DMS114 treated with DMSO at 0.1 percent for 48 hours (cell line): ENCODE measurements at regions not wholly inside any gene's neighbourhood (a gene's known extent, or its start where the extent isn't known, plus 50 kb on each side); places are given as distances from the start of the nearest gene placed in this dataset.

ENCODE experiments used
- DNase-seq: peaks from one replicate; lab custom pipeline; 2025; ENCODE audit not compliant: unreplicated experiment; lab: John Stamatoyannopoulos, UW

DNA sequence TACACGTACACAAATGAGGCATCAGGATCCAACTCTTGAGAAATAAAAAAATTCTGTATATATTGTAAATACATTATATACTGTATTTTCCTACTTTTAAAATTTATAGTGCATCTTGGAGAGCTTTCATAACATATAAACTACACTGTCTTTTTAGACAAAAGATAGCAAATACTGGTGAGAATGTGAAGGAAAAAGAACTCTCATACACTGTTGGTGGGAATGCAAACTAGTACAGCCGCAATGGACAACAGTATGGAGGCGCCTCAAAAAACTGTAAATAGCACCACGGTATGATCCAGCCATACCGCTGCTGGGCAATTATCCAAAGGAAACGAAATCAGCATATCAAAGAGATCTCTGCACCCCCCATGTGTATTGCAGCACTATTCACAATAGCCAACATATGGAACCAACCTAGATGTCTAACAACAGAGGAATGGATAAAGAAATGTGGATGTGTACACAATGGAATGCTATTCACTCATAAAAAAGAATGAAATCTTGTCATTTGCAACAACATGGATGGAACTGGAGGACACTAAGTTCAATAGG lies 292.4 kb downstream of the EFNB2 start:
- DNase-seq = no peak

DNA sequence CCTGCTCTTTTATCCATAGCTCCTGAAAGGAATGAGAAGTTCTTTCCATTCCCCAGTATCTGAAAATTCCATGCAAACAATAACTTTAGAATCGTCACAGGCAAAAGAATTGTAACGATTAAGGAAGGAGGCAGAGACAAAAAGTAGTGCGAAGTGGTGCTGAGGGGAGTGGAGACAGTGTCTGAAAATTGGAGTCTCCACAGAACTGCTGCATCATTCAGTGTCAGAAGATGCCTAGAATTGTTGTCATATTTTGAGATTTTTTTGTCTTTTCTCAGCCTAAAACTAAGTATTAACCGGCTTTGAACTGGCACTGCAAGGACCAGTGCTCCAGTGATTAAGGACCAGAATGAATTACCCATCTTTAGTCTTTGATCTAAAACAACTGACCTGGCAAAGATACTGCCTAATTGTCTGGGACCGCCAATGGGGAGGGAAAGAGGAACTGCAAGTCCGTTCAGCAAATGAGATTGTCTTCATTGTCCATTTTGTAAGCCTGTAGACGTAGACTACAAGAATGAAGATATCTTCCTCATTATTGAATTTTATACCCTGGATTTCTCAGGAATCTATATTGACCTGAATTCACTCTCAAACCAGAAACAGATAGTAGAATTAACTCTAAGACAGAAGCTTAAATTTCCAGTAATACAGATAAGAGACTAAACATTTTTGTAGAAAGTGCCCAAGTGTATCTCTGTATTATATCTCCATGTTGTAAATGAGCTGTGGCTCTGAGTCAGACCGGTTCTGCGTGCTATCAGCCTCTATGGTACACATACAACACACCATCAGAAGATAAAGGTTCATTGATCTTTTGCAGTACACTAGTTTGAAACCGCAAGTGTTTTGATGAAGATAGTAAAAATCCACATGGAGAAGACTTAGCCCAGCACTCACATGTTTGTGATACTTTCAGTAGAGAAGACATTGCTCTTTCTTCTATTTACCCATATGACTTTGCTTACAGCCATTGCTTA lies 293.2 kb downstream of the EFNB2 start:
- no peak for DNase-seq

DNA sequence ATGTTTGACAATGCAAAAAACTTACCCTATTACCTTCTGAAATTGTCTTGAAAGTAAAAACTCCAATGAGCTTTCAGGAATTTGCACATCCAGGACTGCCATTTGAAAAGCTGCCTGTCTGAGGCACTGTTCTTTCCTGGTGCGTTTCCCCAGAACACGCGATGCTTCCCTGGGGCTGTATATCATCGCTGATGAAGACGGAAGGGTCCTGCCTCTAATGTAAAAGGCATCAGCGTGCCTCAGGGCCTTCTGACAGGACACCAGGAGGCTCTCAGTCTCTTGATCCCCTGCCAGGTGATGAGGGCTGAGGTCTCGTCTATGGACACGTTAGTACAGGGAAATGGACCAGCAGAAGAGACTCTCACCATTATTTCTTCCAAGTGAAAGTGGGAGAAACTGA lies 296.8 kb downstream of the EFNB2 start:
- no peak for DNase-seq

DNA sequence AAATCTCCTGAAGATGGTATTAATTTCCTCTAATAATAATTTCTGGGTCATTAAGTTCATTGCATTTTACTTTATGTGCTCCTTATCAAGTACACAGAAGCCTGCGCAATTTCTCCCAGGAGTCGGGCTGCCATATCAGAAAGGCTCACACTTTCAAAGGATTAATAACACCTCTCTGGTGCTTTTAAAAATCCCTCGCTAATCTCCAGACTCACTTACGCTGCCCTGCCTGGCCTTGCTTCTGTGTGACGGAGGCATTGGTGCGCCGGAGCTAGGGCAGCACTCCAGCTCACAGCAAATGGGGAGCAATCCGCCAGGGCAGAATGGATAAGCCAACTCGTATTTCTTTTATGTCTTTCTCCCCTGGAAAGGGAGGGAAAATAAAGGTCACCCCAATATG lies 300.8 kb downstream of the EFNB2 start:
- DNase-seq = no peak

DNA sequence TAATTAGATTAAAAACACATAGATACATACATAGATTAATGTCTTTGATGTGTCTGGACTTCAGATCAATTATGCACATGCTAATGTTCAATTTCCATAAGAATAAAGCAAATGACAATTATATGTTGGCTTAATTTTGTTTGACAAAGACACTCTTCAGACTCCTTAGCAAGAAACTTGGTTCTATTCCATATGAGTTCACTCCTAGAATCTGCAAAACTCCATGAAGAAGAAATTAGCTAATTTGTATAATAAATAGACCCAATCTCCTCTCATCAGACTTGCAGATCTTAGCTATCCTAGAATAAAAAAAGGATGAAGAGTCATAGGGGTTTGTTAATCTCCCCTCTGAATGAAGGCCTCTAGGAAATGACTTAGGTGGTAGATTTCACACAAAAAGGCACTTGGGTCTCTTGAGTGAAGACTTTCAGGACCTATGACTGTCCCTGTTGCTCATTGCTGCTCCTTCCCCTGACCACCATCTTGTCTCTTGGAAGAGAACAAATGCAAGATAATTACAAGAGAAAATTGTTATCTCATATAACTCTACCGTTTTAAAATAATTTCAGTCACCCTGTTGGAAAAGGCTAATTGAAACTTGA lies 302.2 kb downstream of the EFNB2 start:
- no peak for DNase-seq

DNA sequence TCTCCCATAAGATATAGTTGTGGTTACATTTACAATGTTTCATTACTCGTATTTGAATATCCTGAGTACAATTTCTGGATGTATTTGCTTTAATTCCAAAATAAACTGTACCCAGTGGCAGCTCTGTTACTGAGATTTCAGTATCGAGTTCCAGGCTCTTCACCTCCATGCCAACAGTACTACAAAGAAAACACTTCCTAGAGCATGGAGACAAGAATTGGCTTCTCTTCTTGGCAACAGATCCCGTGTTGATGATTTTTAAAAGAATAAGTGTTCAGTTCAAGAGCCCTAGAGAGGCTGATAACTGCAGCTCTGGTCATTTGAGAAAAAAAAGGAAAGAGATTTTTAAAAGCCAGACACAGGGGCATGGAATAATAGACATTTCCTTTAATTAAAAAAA lies 302.8 kb downstream of the EFNB2 start:
- DNase-seq = no peak

DNA sequence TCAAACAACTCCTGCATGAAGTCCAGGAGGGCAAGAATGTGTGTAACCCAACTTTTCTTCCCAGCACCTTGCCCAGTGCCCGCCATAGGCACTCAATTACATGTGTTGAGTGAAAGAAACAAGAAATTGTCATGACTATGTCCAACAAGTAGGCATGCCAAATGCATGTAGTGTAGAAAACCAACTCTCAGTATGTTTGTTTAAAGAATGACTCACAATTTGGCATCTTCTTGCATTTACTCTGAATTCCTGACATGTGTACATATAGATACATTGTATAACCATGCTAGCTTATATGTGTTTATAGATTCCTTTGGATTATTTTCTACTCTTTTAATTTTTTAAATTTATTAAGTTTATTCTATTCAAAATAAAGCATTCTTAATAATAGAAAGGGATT lies 305.0 kb downstream of the EFNB2 start:
- no peak for DNase-seq

DNA sequence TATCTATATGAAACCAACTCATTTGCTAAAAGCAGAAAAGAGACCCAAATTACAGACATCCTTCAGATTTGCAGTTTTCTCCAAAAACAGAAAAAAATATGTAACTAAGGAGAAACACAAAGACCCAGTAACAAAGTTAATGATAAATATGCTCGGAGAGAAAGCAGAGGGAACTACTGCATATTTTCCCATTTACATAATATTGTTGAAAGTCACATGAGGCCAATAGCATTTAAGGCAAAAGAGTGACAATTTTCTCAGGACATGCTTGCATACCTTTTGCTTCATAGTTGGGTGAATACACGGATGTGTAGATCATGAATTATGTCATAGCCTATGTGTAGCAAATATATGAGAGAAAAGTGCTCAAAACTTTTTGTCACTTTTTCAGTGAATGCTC lies 310.3 kb downstream of the EFNB2 start:
- no peak for DNase-seq

DNA sequence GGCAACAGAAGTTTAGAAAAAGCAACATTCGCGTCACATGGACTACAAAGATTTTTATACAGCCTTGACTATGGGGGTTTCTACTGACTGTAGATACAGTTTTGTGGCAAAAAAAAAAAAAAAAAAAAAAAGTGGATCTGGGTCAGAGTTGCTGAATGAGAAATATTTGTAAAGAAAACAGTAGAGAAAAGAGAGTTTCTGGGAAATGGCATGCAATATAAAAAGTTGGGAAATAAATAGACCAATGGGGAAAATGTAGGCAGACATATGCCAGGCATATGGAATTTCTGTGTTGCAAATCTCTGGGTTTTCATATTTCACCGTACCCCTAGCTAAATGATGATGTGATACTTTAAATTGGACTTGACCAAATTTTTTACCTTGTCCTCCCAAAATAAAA lies 315.3 kb downstream of the EFNB2 start:
- no peak for DNase-seq

DNA sequence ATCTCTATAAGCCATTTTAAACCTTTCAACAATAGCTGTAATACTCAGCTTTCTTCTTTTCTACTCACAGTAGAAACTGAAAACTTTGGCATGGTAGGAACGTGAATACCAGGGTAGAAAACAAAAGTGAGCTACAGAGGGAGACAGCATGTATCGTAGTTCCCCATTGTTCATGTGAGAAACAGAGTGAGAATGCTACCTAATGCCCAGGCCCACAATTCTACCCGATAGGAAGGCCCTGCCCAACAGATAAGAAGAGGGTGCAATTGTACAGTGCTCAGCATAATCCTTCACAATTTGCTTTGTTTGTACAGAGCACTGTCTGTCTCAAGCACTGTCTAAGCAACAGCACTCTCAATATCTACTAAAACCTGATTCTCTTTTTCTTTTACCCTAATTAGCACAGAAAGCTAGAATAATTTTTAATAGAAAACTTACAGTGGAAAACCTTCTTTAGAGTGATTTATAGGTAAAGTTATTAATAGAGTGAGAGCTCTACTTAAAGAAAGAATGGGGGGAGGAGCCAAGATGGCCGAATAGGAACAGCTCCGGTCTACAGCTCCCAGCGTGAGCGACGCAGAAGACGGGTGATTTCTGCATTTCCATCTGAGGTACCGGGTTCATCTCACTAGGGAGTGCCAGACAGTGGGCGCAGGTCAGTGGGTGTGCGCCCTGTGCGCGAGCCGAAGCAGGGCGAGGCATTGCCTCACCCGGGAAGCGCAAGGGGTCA lies 322.3 kb downstream of the EFNB2 start:
- DNase-seq = no peak

DNA sequence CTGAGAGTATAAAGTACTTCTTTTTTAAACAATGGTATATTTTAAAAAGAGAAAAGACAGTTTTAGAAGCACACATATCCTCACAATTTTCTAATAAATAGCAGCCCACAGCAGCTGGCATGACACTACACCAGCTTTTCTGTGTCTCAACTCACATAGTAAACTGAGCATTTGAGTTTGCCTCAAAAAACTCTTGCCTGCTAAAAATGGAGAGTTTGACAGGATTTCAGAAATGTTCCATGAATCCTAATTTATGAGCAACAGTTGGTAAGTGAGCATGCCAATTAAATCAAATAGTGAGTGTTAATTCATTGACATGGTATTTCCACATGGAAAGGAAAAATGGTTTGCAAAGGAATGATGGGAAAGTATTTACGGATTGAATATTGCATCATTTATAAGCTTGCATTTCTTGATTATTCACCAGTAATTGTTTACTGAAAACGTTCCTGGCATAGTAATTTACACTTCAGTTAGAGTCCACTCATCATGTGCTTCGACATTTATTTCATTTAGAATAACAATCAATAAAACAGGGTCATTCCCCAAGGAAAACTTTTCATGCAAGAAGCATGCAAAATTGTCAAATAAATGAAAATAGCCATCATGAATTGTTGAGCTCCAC lies 323.0 kb downstream of the EFNB2 start:
- DNase-seq = no peak

DNA sequence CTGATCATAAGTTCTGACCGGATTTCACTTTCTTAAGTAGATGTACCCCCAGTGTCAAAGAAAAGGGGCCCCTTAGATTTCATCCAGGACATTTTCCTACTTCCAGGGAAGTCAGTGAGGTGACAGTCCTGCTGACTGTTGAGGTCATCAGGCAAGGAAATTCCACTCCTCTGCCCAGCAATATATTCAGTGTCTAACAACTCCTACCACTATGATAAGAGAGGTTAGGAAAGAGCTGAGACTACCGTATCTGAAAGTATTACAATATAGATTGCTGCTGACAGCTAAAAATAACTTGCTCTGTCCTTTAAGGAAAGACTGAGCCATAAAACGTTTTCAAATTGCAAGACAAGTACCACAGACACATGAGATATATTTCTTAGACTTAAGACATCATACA lies 325.1 kb downstream of the EFNB2 start:
- no peak for DNase-seq

DNA sequence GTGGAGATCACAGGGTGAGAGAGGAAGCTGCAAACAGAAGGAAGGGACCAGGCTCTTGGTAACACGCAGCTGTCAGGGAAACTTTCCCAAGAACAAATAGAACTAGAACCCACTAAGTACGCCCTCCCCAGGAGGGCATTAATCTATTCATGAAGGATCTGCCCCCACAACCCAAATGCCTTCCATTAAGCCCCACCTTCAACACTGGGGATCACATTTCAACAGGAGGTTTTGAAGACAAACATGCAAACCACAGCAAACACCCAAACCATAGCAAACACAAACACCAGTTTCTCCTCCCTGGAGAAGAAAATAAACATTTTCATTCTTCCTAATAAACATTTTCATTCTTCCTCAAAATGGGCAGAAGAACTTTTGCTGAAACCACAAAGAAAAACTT lies 329.6 kb downstream of the EFNB2 start:
- no peak for DNase-seq

DNA sequence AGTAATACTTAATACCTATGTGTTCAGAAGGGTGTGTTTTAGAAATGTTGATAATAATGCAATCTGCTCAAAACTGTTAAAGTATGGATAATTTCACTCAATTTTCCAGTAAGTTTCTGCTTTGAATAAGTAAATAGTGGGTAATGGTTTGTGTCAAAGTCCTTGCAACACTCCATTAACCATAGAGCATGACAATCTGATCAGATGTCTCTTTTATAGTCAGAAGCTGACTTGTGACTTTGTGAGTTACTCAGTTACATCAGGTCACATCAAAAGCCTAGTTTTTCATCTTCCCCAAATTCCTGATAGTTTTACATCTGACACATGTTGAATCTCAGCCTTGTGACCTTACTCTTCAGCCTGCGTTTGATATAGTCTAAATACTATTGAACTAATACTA lies 338.0 kb downstream of the EFNB2 start:
- DNase-seq = no peak

DNA sequence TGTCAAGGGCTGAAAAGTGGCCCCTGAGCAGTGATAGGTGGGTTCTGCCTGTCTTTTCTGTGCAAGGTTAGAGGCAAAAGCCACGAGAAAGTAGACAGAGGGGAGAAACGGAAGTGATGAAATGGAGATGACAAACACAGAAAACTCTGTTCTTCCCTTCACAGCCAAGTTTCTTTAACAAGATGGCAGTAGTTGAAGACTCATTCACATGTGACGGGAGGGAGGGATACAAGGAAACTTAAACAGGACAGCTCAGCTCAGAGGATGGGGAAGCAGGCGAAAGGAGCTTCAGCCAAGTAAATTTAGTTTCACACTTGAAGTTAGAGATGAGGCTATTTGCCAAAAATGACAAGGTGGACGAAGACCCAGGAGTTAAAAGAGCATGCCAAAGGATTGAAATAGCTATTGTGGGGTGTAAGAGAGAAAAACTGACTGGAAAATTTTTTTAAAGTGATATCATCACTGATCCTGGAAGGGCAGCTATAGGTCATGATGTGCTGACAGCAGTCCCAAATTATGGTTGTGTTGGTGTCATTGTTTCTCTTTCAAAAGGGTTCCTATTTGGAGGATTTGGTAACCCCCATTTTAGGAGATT lies 347.9 kb downstream of the EFNB2 start:
- no peak for DNase-seq

DNA sequence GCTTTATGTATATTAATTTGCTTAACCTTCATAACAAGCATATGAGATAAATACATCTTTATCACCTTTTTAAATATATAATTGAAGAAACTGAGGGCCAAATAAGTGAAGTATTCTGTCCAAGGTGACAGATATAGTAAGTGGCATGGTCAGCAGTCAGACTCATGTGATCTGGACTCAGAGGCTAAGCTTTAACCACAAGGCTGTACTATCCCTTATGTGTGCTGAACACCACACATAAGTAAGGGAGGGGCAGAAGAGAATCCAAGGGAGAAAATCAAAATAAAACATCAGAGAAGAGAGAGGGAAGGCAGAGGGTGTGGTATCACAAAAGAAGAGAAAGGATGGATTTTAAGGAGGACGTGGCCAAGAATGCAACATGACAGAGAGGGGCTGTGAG lies 348.4 kb downstream of the EFNB2 start:
- no peak for DNase-seq

DNA sequence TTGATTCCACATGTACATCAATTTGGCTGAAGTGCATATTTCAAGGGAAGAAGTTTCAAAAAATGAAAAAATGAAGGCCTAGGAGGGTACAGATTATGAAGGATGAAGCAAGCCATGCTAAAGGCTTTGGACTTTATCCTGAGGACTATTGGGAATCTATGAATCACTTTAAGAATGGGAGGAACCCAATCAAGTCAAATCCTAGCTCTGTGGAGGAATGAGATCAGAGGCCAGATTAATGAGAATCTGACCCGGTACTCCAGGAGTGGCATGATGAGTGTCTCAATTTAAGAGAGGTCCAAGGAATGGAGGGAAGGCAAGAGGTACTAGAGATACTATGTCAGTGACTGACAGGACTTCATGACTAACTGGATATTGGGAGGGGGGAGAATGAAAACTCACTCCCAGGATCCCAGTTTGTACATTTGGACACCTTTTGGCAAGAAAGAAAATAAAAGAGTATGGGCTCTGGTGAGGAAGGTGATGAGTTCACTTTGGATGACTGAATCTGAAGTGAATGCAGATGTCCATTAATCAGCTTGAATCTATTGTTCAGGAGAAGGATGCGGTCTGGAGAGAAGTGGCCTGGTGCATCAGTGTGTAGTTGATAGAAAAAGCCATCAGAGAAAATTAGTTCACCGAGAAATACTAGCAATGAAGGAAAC lies 349.0 kb downstream of the EFNB2 start:
- no peak for DNase-seq

DNA sequence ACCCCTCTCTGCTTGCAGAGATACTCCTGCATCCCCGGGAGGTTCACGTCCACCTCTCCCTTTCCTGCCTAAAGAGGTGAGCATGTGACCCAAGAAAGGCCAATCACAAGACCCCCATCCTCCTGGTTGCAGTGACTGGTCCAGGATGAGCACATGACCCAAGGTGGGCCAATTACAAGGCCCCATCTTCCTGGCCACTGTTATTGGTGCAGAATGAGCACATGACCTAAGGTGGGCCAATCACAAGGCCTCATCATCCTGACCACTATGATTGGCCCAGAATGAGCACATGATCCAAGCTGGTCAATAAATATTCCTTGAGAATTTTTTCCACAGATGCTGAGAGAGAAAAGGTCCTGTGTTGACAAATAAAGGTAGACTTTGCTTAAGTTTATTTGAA lies 350.7 kb downstream of the EFNB2 start:
- no peak for DNase-seq

DNA sequence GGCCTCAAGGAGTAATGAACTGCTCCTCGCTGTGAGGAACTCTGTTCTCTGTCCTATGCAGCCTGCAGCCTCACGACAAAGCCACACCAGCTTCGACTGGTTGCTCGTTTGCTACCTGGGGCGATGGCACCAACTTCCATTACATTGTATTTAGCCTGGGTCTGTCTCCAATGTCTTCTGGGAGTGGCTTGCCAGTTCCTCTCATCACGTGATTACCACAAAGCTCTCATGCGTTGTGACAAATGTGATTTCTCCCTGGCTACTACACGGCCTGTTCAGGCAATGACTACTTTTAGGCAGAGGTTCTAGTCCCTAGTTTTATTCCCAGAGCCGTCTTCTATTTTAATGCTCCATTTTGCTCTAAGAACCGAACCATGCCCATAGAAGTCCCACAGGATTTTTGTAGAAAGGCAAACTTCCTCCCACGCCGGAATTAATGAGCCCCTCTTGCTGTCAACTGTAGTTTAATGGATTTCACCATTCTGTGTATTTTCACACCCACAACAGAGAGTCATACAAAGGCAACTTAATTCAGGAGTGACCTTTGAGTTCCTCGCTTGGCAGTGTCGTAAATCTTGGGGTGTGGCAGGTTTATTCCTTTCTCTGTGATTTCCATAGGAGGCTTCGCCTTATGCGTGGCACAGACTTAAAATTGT lies 351.9 kb downstream of the EFNB2 start:
- no peak for DNase-seq

DNA sequence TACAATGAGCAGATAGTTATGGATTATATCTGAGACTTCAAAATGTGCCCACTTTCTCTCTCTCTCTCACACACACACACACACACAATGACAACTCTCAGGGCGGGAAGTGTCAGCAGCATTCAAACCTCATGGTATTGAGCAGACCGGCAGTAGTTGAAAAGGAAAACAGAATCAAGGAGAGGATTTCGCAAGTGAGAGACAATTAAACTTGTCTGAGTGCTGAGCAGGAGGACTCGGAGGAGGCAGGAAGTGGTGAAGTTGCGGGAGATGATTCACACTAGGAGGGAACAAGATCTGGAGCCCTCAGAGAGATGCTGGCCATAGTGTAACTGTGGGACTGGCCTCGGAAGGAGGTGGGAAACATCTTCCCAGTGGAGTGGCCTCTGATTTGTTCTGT lies 353.1 kb downstream of the EFNB2 start:
- DNase-seq = no peak
